HG03439 (cell line): ENCODE measurements at regions not wholly inside any gene's neighbourhood (a gene's known extent, or its start where the extent isn't known, plus 50 kb on each side); places are given as distances from the start of the nearest gene placed in this dataset.

Source experiments
- ATAC-seq: cut with Tn5 transposase; IDR thresholded peaks from one replicate; pipeline ENCODE4 v1.9.1; 2021; ENCODE audit warnings: mild to moderate bottlenecking, moderate library complexity; ENCODE audit not compliant: unreplicated experiment

- no peak for ATAC-seq
These were observed 84.9 kb upstream of the NRIP1 start for GRCh38 chr21:15149600-15150224.

- no peak for ATAC-seq
These were observed 86.7 kb upstream of the NRIP1 start for GRCh38 chr21:15151385-15152103.

- ATAC-seq: no peak
These were observed 87.8 kb upstream of the NRIP1 start for GRCh38 chr21:15152591-15152990.

- ATAC-seq: peak; percentile 46
These were observed 94.7 kb upstream of the NRIP1 start for GRCh38 chr21:15159382-15160020.

- no peak for ATAC-seq
These were observed 95.3 kb upstream of the NRIP1 start for GRCh38 chr21:15160136-15160535.

GRCh38 chr21:15162921-15163320 lies 98.1 kb upstream of the NRIP1 start:
- ATAC-seq: no peak

- no peak for ATAC-seq
These were observed 99.5 kb upstream of the NRIP1 start for GRCh38 chr21:15164273-15164672.

- ATAC-seq: no peak
These were observed 100.0 kb upstream of the NRIP1 start for GRCh38 chr21:15164678-15165303.

GRCh38 chr21:15170614-15171013 lies 105.8 kb upstream of the NRIP1 start:
- no peak for ATAC-seq

- no peak for ATAC-seq
These were observed 106.7 kb upstream of the NRIP1 start for GRCh38 chr21:15171546-15171945.

GRCh38 chr21:15172963-15173362 lies 108.2 kb upstream of the NRIP1 start:
- ATAC-seq: no peak

GRCh38 chr21:15174923-15175322 lies 110.1 kb upstream of the NRIP1 start:
- no peak for ATAC-seq

GRCh38 chr21:15182731-15183130 lies 117.9 kb upstream of the NRIP1 start:
- ATAC-seq: no peak

- ATAC-seq: no peak
These were observed 119.0 kb upstream of the NRIP1 start for GRCh38 chr21:15183813-15184257.

- no peak for ATAC-seq
These were observed 125.6 kb upstream of the NRIP1 start for GRCh38 chr21:15190412-15190811.

GRCh38 chr21:15190837-15191236 lies 126.0 kb upstream of the NRIP1 start:
- no peak for ATAC-seq

GRCh38 chr21:15191342-15191741 lies 126.5 kb upstream of the NRIP1 start:
- ATAC-seq: no peak

GRCh38 chr21:15192243-15192642 lies 127.4 kb upstream of the NRIP1 start:
- no peak for ATAC-seq

GRCh38 chr21:15193937-15194336 lies 129.1 kb upstream of the NRIP1 start:
- ATAC-seq: no peak

- ATAC-seq: no peak
These were observed 130.3 kb upstream of the NRIP1 start for GRCh38 chr21:15195104-15195503.

GRCh38 chr21:15195768-15196167 lies 131.0 kb upstream of the NRIP1 start:
- ATAC-seq: no peak

- no peak for ATAC-seq
These were observed 132.9 kb upstream of the NRIP1 start for GRCh38 chr21:15197696-15198095.
